ENCODE measurements at regions not wholly inside any gene's neighbourhood (a gene's known extent, or its start where the extent isn't known, plus 50 kb on each side); places are given as distances from the start of the nearest gene placed in this dataset.

DNA sequence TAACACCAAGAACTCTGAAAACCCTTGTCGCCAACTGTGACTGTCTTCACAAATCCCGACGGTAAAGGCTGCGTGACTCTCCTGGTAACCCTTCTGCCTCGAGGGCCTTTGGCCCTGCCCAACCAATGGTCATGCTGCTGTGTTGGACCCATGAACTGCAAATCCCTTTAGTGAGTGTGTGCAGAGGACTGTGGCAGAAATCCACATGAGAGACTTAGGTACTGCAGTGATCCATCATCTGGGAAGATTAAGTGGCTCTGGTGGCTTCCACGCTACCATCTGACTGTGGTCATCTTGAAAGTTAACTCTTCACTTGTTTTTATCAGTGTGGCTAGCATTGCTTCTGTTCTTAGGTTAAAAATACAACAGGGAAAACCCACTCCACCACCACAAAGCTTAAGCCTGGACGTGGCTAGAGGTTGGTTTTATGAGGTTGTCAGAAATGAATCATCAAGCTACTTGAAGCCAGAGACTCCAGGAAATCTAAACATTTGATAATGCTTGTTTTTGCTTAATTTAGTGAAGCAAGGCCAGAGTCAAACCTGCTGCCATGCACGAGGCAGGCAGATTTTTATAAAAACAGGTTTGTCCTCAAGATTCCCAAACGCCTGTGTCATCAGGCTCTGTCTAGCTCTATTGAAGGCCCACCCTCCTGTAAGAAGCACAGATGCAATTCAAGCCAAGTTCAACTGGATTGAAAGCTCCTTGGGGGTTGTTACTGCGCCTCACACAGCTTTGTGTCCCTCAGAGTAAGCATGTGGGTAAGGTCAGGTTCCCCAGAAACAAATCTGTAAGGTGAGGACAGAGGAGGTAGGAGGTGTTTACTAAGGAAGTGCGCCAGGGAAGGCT is 52.7 kb upstream of the ERCC6L2 start:
- Histone ChIP-seq H3K4me1 (ENCODE audit: control insufficient read depth in 3 of 3, insufficient read depth in 3 of 3, low read length in 3 of 3) (no peaks in the 10 kb centered on the region), H3K9me3 (ENCODE audit: control insufficient read depth in 3 of 3, low read length in 3 of 3) (no peaks in the 10 kb centered on the region), H3K27ac (ENCODE audit: low read depth, low read length) (no peak overlapping the region), H3K36me3 (ENCODE audit: control insufficient read depth in 3 of 3, insufficient read depth in 3 of 3, low read length in 3 of 3) (peaks cover 0 to 3% (median 0%) of the 10 kb centered on the region in 3 donors), H3K27me3 (ENCODE audit: control insufficient read depth in 3 of 3, insufficient read depth in 3 of 3, low read length in 3 of 3) (no peaks in the 10 kb centered on the region), H3K4me3 (ENCODE audit: low read length in 3 of 3) (no peak overlapping the region), H3K9ac (ENCODE audit: low read depth in 1 of 3, low read length in 3 of 3) (no peak overlapping the region)

DNA sequence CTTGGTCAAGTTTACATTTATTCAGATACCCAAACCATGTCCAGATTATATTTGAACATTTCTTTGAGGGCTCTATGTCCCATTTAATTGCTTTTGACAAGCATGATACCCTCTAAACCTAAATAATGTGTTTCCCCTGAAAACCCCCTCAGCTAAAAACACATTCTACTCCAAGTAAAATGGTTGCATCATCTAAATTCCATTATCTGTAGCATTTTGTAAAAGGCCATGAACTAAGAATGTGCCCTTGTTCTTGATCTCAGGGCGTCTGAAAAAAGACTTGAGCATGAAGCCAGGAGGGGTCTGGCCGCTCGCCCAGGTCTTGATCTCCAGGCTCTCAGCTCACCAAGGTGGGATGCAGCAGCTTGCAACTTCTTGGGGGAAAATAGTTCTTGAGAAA is 53.5 kb upstream of the ERCC6L2 start:
- no peaks in the 10 kb centered on the region for H3K27me3 ChIP-seq (ENCODE audit: control insufficient read depth in 3 of 3, insufficient read depth in 3 of 3, low read length in 3 of 3)
- no peaks in the 10 kb centered on the region for H3K9me3 ChIP-seq (ENCODE audit: control insufficient read depth in 3 of 3, low read length in 3 of 3)
- H3K27ac ChIP-seq (ENCODE audit: low read depth, low read length), result no peak overlapping the region
- H3K9ac ChIP-seq (ENCODE audit: low read depth in 1 of 3, low read length in 3 of 3), result no peak overlapping the region
- H3K4me3 ChIP-seq (ENCODE audit: low read length in 3 of 3), result no peak overlapping the region
- H3K36me3 ChIP-seq (ENCODE audit: control insufficient read depth in 3 of 3, insufficient read depth in 3 of 3, low read length in 3 of 3), result peaks cover 0 to 3% (median 0%) of the 10 kb centered on the region in 3 donors
- H3K4me1 ChIP-seq (ENCODE audit: control insufficient read depth in 3 of 3, insufficient read depth in 3 of 3, low read length in 3 of 3), result no peaks in the 10 kb centered on the region

DNA sequence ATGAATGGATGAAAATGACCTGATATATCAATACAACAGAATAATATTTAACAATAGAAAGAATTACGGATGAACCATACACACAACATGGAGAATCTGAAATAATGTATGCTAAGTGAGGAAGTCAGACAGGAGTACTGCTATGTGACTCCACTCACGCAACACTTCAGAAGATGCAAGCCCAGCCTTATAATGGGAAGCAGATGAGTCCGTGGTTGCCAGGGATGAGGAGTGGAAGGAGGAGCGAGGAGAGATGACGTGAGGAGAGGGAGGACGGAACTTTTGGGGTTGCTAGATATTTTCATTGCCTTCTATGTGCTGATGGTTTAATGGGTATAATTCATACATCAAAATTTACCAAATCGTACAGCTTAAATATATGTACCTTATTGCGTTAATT is 55.4 kb upstream of the ERCC6L2 start:
- peaks cover 0 to 3% (median under 1%) of the 10 kb centered on the region in 3 donors for H3K36me3 ChIP-seq (ENCODE audit: control insufficient read depth in 3 of 3, insufficient read depth in 3 of 3, low read length in 3 of 3)
- H3K4me1 ChIP-seq (ENCODE audit: control insufficient read depth in 3 of 3, insufficient read depth in 3 of 3, low read length in 3 of 3), result no peaks in the 10 kb centered on the region
- H3K9me3 ChIP-seq (ENCODE audit: control insufficient read depth in 3 of 3, low read length in 3 of 3), result no peaks in the 10 kb centered on the region
- no peaks in the 10 kb centered on the region for H3K27me3 ChIP-seq (ENCODE audit: control insufficient read depth in 3 of 3, insufficient read depth in 3 of 3, low read length in 3 of 3)
- no peak overlapping the region for H3K4me3 ChIP-seq (ENCODE audit: low read length in 3 of 3)
- H3K9ac ChIP-seq (ENCODE audit: low read depth in 1 of 3, low read length in 3 of 3), result no peak overlapping the region
- no peak overlapping the region for H3K27ac ChIP-seq (ENCODE audit: low read depth, low read length)

GRCh38 chr9:95819636-95820035 is 55.9 kb upstream of the ERCC6L2 start:
- Histone ChIP-seq H3K9ac (ENCODE audit: low read depth in 1 of 3, low read length in 3 of 3) (no peak overlapping the region), H3K27ac (ENCODE audit: low read depth, low read length) (no peak overlapping the region), H3K9me3 (ENCODE audit: control insufficient read depth in 3 of 3, low read length in 3 of 3) (no peaks in the 10 kb centered on the region), H3K36me3 (ENCODE audit: control insufficient read depth in 3 of 3, insufficient read depth in 3 of 3, low read length in 3 of 3) (peaks cover 0 to 3% (median 2%) of the 10 kb centered on the region in 3 donors), H3K4me1 (ENCODE audit: control insufficient read depth in 3 of 3, insufficient read depth in 3 of 3, low read length in 3 of 3) (no peaks in the 10 kb centered on the region), H3K27me3 (ENCODE audit: control insufficient read depth in 3 of 3, insufficient read depth in 3 of 3, low read length in 3 of 3) (no peaks in the 10 kb centered on the region), H3K4me3 (ENCODE audit: low read length in 3 of 3) (no peak overlapping the region)

- no peak overlapping the region for H3K9ac ChIP-seq (ENCODE audit: low read depth in 1 of 3, low read length in 3 of 3)
- no peaks in the 10 kb centered on the region for H3K9me3 ChIP-seq (ENCODE audit: control insufficient read depth in 3 of 3, low read length in 3 of 3)
- H3K4me1 ChIP-seq (ENCODE audit: control insufficient read depth in 3 of 3, insufficient read depth in 3 of 3, low read length in 3 of 3), result no peaks in the 10 kb centered on the region
These were observed 58.3 kb upstream of the ERCC6L2 start for GRCh38 chr9:95817205-95817604.

DNA sequence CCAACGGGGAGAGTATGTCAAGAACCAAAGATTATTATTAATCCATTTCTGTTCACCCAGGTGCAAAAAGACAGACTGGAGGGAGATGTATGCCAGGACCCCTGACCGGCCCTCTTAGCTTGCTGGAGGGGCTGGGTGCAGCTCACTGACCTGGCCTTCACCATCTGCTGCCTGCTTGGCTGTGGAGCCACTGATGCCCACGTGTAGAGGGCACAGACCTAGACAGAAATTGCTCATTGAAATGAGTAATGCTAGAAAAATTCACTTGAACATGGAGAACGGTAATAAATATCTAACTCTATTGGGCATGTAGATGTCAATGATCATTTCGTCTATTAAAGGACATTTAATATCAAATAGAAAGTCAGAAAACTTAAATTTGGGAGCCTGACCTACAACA is 58.8 kb upstream of the ERCC6L2 start:
- no peak overlapping the region for H3K9ac ChIP-seq (ENCODE audit: low read depth in 1 of 3, low read length in 3 of 3)
- H3K4me3 ChIP-seq (ENCODE audit: low read length in 3 of 3), result no peak overlapping the region
- H3K27me3 ChIP-seq (ENCODE audit: control insufficient read depth in 3 of 3, insufficient read depth in 3 of 3, low read length in 3 of 3), result no peaks in the 10 kb centered on the region
- H3K9me3 ChIP-seq (ENCODE audit: control insufficient read depth in 3 of 3, low read length in 3 of 3), result no peaks in the 10 kb centered on the region
- H3K4me1 ChIP-seq (ENCODE audit: control insufficient read depth in 3 of 3, insufficient read depth in 3 of 3, low read length in 3 of 3), result no peaks in the 10 kb centered on the region
- H3K27ac ChIP-seq (ENCODE audit: low read depth, low read length), result no peak overlapping the region
- H3K36me3 ChIP-seq (ENCODE audit: control insufficient read depth in 3 of 3, insufficient read depth in 3 of 3, low read length in 3 of 3), result peaks cover 2 to 9% (median 4%) of the 10 kb centered on the region in 3 donors

More at GRCh38 chr9:95817205-95817604, 58.3 kb upstream of the ERCC6L2 start:
- Histone ChIP-seq H3K27me3 (ENCODE audit: control insufficient read depth in 3 of 3, insufficient read depth in 3 of 3, low read length in 3 of 3) (no peaks in the 10 kb centered on the region), H3K4me3 (ENCODE audit: low read length in 3 of 3) (no peak overlapping the region), H3K36me3 (ENCODE audit: control insufficient read depth in 3 of 3, insufficient read depth in 3 of 3, low read length in 3 of 3) (peaks cover 2 to 7% (median 4%) of the 10 kb centered on the region in 3 donors), H3K27ac (ENCODE audit: low read depth, low read length) (no peak overlapping the region)

GRCh38 chr9:95815961-95816360 is 59.5 kb upstream of the ERCC6L2 start:
- no peaks in the 10 kb centered on the region for H3K4me1 ChIP-seq (ENCODE audit: control insufficient read depth in 3 of 3, insufficient read depth in 3 of 3, low read length in 3 of 3)
- H3K27ac ChIP-seq (ENCODE audit: low read depth, low read length), result no peak overlapping the region
- no peak overlapping the region for H3K4me3 ChIP-seq (ENCODE audit: low read length in 3 of 3)
- H3K9ac ChIP-seq (ENCODE audit: low read depth in 1 of 3, low read length in 3 of 3), result no peak overlapping the region
- H3K9me3 ChIP-seq (ENCODE audit: control insufficient read depth in 3 of 3, low read length in 3 of 3), result no peaks in the 10 kb centered on the region
- H3K27me3 ChIP-seq (ENCODE audit: control insufficient read depth in 3 of 3, insufficient read depth in 3 of 3, low read length in 3 of 3), result no peaks in the 10 kb centered on the region
- H3K36me3 ChIP-seq (ENCODE audit: control insufficient read depth in 3 of 3, insufficient read depth in 3 of 3, low read length in 3 of 3), result peaks cover 2 to 9% (median 4%) of the 10 kb centered on the region in 3 donors

GRCh38 chr9:95815133-95815532 is 60.4 kb upstream of the ERCC6L2 start:
- H3K27me3 ChIP-seq (ENCODE audit: control insufficient read depth in 3 of 3, insufficient read depth in 3 of 3, low read length in 3 of 3), result no peaks in the 10 kb centered on the region
- no peaks in the 10 kb centered on the region for H3K4me1 ChIP-seq (ENCODE audit: control insufficient read depth in 3 of 3, insufficient read depth in 3 of 3, low read length in 3 of 3)
- no peak overlapping the region for H3K9ac ChIP-seq (ENCODE audit: low read depth in 1 of 3, low read length in 3 of 3)
- no peak overlapping the region for H3K4me3 ChIP-seq (ENCODE audit: low read length in 3 of 3)
- peaks cover 2 to 9% (median 4%) of the 10 kb centered on the region in 3 donors for H3K36me3 ChIP-seq (ENCODE audit: control insufficient read depth in 3 of 3, insufficient read depth in 3 of 3, low read length in 3 of 3)
- H3K27ac ChIP-seq (ENCODE audit: low read depth, low read length), result no peak overlapping the region
- H3K9me3 ChIP-seq (ENCODE audit: control insufficient read depth in 3 of 3, low read length in 3 of 3), result no peaks in the 10 kb centered on the region

DNA sequence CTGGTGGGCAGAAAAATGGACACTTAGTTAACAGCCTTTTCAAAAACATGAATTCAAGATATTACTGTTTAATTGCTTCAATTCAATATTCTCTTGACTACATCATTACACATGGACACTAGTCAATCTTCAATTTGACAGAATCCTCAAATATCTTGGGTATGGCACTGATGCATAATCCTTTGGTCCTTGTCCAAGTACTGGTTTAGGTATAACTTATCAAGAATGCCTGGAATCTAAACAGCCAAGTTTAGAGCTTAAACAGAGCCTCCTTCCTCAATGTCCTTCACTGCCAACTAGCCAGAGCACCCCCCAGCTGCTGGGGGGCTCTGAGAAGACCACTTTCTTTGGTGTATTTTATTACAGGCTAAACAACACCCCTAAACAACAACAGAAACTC is 61.6 kb upstream of the ERCC6L2 start:
- Histone ChIP-seq H3K27me3 (ENCODE audit: control insufficient read depth in 3 of 3, insufficient read depth in 3 of 3, low read length in 3 of 3) (no peaks in the 10 kb centered on the region), H3K9ac (ENCODE audit: low read depth in 1 of 3, low read length in 3 of 3) (no peak overlapping the region), H3K36me3 (ENCODE audit: control insufficient read depth in 3 of 3, insufficient read depth in 3 of 3, low read length in 3 of 3) (peaks cover 2 to 8% (median 4%) of the 10 kb centered on the region in 3 donors), H3K9me3 (ENCODE audit: control insufficient read depth in 3 of 3, low read length in 3 of 3) (no peaks in the 10 kb centered on the region), H3K27ac (ENCODE audit: low read depth, low read length) (no peak overlapping the region), H3K4me1 (ENCODE audit: control insufficient read depth in 3 of 3, insufficient read depth in 3 of 3, low read length in 3 of 3) (no peaks in the 10 kb centered on the region), H3K4me3 (ENCODE audit: low read length in 3 of 3) (no peak overlapping the region)

DNA sequence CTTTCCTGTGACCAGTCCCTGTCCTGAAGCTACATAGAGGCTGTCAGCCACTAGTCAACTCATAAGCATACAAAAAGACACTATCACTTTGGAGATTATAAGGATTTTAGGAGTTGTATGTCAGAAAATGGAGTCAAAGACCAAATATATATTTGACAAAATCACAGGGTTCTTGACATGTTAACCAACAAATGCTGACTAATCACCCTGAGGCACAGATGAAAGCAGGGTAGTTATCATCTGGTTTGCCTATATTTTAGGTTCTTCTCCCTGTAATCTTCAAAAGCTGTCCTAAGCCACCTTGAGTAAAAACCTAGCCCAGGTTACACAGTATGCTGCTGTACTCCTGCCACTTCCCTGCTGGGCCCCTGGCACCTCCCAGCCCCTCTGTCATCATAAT is 64.7 kb upstream of the ERCC6L2 start:
- Histone ChIP-seq H3K27me3 (ENCODE audit: control insufficient read depth in 3 of 3, insufficient read depth in 3 of 3, low read length in 3 of 3) (no peaks in the 10 kb centered on the region), H3K36me3 (ENCODE audit: control insufficient read depth in 3 of 3, insufficient read depth in 3 of 3, low read length in 3 of 3) (peaks cover 2 to 6% (median 4%) of the 10 kb centered on the region in 3 donors), H3K27ac (ENCODE audit: low read depth, low read length) (no peak overlapping the region), H3K9me3 (ENCODE audit: control insufficient read depth in 3 of 3, low read length in 3 of 3) (no peaks in the 10 kb centered on the region), H3K9ac (ENCODE audit: low read depth in 1 of 3, low read length in 3 of 3) (no peak overlapping the region), H3K4me3 (ENCODE audit: low read length in 3 of 3) (no peak overlapping the region), H3K4me1 (ENCODE audit: control insufficient read depth in 3 of 3, insufficient read depth in 3 of 3, low read length in 3 of 3) (no peaks in the 10 kb centered on the region)
